ENCODE measurements at regions not wholly inside any gene's neighbourhood (a gene's known extent, or its start where the extent isn't known, plus 50 kb on each side); places are given as distances from the start of the nearest gene placed in this dataset.

DNA sequence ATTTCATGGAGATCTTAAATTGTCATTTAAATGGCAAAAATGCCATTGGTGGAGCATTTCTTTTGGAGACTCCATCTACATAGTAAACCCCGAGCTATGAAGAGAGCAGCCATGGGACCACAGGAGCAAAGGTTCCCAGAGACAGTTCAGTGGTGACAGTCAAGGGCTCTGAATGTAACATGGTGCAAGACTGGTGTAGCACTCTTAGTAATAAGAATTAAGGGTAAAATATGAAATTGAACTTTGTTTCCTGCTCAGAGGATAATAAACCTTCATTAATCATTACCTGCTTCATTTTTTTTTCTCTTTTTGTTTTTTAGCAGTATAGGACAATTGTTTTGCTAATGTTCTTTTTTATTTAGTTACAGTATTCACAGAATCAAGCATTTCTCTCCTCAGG, 717.5 kb upstream of the POM121L12 start:
- H3K4me3 ChIP-seq (ENCODE audit: insufficient read depth, low read depth, low read length), result no peak overlapping the region
- H4K20me1 ChIP-seq (ENCODE audit: insufficient read depth, low read length), result no peaks in the 10 kb centered on the region
- no peaks in the 10 kb centered on the region for H3K79me2 ChIP-seq (ENCODE audit: insufficient read depth, low read length)
- no peak overlapping the region for H3K4me3 Mint-ChIP-seq (ENCODE audit: unreplicated experiment)
- H3K27ac Mint-ChIP-seq (ENCODE audit: unreplicated experiment), result no peak overlapping the region
- H3K36me3 ChIP-seq (ENCODE audit: insufficient read depth, low read length), result no peaks in the 10 kb centered on the region
- no peak for DNase-seq (ENCODE audit: low read depth)
- no peak overlapping the region for H3K27ac ChIP-seq (ENCODE audit: low read depth, low read length)
- no peak overlapping the region for H2AFZ ChIP-seq (ENCODE audit: low read depth, low read length)
- H3K36me3 Mint-ChIP-seq (ENCODE audit: low read depth, unreplicated experiment), result no peaks in the 10 kb centered on the region
- H3K4me1 Mint-ChIP-seq (ENCODE audit: low read depth, unreplicated experiment), result no peaks in the 10 kb centered on the region
- no peaks in the 10 kb centered on the region for H3K4me1 ChIP-seq (ENCODE audit: insufficient read depth, low read length)
- H3K27me3 ChIP-seq (ENCODE audit: insufficient read depth, low read length), result no peaks in the 10 kb centered on the region
- FAIRE-seq, result no peak
- TF ChIP-seq, protein P1, sequence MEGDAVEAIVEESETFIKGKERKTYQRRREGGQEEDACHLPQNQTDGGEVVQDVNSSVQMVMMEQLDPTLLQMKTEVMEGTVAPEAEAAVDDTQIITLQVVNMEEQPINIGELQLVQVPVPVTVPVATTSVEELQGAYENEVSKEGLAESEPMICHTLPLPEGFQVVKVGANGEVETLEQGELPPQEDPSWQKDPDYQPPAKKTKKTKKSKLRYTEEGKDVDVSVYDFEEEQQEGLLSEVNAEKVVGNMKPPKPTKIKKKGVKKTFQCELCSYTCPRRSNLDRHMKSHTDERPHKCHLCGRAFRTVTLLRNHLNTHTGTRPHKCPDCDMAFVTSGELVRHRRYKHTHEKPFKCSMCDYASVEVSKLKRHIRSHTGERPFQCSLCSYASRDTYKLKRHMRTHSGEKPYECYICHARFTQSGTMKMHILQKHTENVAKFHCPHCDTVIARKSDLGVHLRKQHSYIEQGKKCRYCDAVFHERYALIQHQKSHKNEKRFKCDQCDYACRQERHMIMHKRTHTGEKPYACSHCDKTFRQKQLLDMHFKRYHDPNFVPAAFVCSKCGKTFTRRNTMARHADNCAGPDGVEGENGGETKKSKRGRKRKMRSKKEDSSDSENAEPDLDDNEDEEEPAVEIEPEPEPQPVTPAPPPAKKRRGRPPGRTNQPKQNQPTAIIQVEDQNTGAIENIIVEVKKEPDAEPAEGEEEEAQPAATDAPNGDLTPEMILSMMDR (IDR thresholded peaks at IDR 0.05; ENCODE audit: insufficient read depth, low read depth, low read length), result no peak
- TF ChIP-seq EZH2 (IDR thresholded peaks at IDR 0.05; ENCODE audit: insufficient read depth, low read length), result no peak
- no peak overlapping the region for H3K4me2 ChIP-seq (ENCODE audit: low read length)
- H3K27me3 Mint-ChIP-seq (ENCODE audit: low read depth, unreplicated experiment), result no peaks in the 10 kb centered on the region
- no peak overlapping the region for H3K9ac ChIP-seq (ENCODE audit: low read length)
- no peaks in the 10 kb centered on the region for H3K9me3 ChIP-seq (ENCODE audit: insufficient read depth, low read depth, low read length)
- peaks cover 8% of the 10 kb centered on the region for H3K9me3 Mint-ChIP-seq (ENCODE audit: unreplicated experiment)

DNA sequence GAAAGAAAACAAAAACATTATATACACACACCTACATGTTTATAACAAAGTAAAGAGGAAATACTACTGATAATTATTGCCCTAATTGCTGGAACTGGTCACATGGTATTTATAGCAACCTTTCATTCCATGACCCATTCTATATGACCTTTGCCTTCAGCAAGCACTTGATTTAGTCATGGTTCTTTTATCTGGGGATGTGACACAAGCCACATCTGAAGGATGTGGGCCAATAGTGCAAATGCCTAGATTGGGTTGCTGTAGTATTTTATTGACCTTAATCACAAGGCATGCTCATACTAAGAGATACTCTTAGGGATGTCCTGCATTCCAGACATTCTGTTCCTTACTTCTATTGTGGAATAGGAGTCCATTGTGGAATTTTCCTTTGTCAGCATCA, 723.5 kb upstream of the POM121L12 start:
- Histone ChIP-seq H4K20me1 (ENCODE audit: insufficient read depth, low read length) (no peaks in the 10 kb centered on the region), H3K27me3 (ENCODE audit: insufficient read depth, low read length) (no peaks in the 10 kb centered on the region), H3K36me3 (ENCODE audit: insufficient read depth, low read length) (no peaks in the 10 kb centered on the region), H2AFZ (ENCODE audit: low read depth, low read length) (no peak overlapping the region), H3K27ac (ENCODE audit: low read depth, low read length) (no peak overlapping the region), H3K9ac (ENCODE audit: low read length) (no peak overlapping the region), H3K9me3 (ENCODE audit: insufficient read depth, low read depth, low read length) (no peaks in the 10 kb centered on the region), H3K79me2 (ENCODE audit: insufficient read depth, low read length) (no peaks in the 10 kb centered on the region), H3K4me3 (ENCODE audit: insufficient read depth, low read depth, low read length) (no peak overlapping the region), H3K4me1 (ENCODE audit: insufficient read depth, low read length) (no peaks in the 10 kb centered on the region), H3K4me2 (ENCODE audit: low read length) (no peak overlapping the region)
- no peak for DNase-seq (ENCODE audit: low read depth)
- no peak overlapping the region for H3K4me3 Mint-ChIP-seq (ENCODE audit: unreplicated experiment)
- no peak for FAIRE-seq
- no peak overlapping the region for H3K27ac Mint-ChIP-seq (ENCODE audit: unreplicated experiment)
- no peaks in the 10 kb centered on the region for H3K9me3 Mint-ChIP-seq (ENCODE audit: unreplicated experiment)
- peaks cover 3% of the 10 kb centered on the region for H3K4me1 Mint-ChIP-seq (ENCODE audit: low read depth, unreplicated experiment)
- H3K27me3 Mint-ChIP-seq (ENCODE audit: low read depth, unreplicated experiment), result no peaks in the 10 kb centered on the region
- TF ChIP-seq, protein P1 (IDR thresholded peaks at IDR 0.05; ENCODE audit: insufficient read depth, low read depth, low read length), result no peak
- no peak for TF ChIP-seq EZH2 (IDR thresholded peaks at IDR 0.05; ENCODE audit: insufficient read depth, low read length)
- no peaks in the 10 kb centered on the region for H3K36me3 Mint-ChIP-seq (ENCODE audit: low read depth, unreplicated experiment)

- Mint-ChIP-seq H3K4me3 (ENCODE audit: unreplicated experiment) (no peak overlapping the region), H3K36me3 (ENCODE audit: low read depth, unreplicated experiment) (no peaks in the 10 kb centered on the region)
- FAIRE-seq, result no peak
These were observed 725.8 kb upstream of the POM121L12 start for GRCh38 chr7:52309631-52310030.

More at GRCh38 chr7:52309631-52310030, 725.8 kb upstream of the POM121L12 start:
- no peaks in the 10 kb centered on the region for H4K20me1 ChIP-seq (ENCODE audit: insufficient read depth, low read length)
- H3K79me2 ChIP-seq (ENCODE audit: insufficient read depth, low read length), result no peaks in the 10 kb centered on the region
- H3K4me1 Mint-ChIP-seq (ENCODE audit: low read depth, unreplicated experiment), result peaks cover 3% of the 10 kb centered on the region
- H3K27me3 Mint-ChIP-seq (ENCODE audit: low read depth, unreplicated experiment), result no peaks in the 10 kb centered on the region
- no peak overlapping the region for H3K4me3 ChIP-seq (ENCODE audit: insufficient read depth, low read depth, low read length)
- H3K4me2 ChIP-seq (ENCODE audit: low read length), result no peak overlapping the region
- TF ChIP-seq EZH2 (IDR thresholded peaks at IDR 0.05; ENCODE audit: insufficient read depth, low read length), result no peak
- TF ChIP-seq, protein P1 (IDR thresholded peaks at IDR 0.05; ENCODE audit: insufficient read depth, low read depth, low read length), result no peak
- no peaks in the 10 kb centered on the region for H3K36me3 ChIP-seq (ENCODE audit: insufficient read depth, low read length)
- H3K27ac Mint-ChIP-seq (ENCODE audit: unreplicated experiment), result no peak overlapping the region
- H3K4me1 ChIP-seq (ENCODE audit: insufficient read depth, low read length), result no peaks in the 10 kb centered on the region
- H3K9me3 ChIP-seq (ENCODE audit: insufficient read depth, low read depth, low read length), result no peaks in the 10 kb centered on the region
- no peaks in the 10 kb centered on the region for H3K27me3 ChIP-seq (ENCODE audit: insufficient read depth, low read length)
- no peak for DNase-seq (ENCODE audit: low read depth)
- H3K9me3 Mint-ChIP-seq (ENCODE audit: unreplicated experiment), result no peaks in the 10 kb centered on the region
- no peak overlapping the region for H2AFZ ChIP-seq (ENCODE audit: low read depth, low read length)
- H3K27ac ChIP-seq (ENCODE audit: low read depth, low read length), result no peak overlapping the region
- H3K9ac ChIP-seq (ENCODE audit: low read length), result no peak overlapping the region

All from astrocyte (in vitro differentiated cells and primary cell).